Body of pancreas (tissue), 4 donors: ENCODE measurements at regions not wholly inside any gene's neighbourhood (a gene's known extent, or its start where the extent isn't known, plus 50 kb on each side); places are given as distances from the start of the nearest gene placed in this dataset.

ENCODE experiments used
- POLR2A ChIP-seq, 3 donors: fragments of 450-650 bp; IDR thresholded peaks; one replicate each; pipeline ENCODE4 v1.6.1; 2016; ENCODE audit warnings: antibody characterized with exemption in 3 of 3, mild to moderate bottlenecking in 2 of 3
- TF ChIP-seq, protein P1 (sequence below), 7 experiments: fragments of 450-650 bp in 4 of 7; fragments of 200-600 bp in 3 of 7; sonication (generic) in 3 of 7; IDR thresholded peaks; one replicate each; pipeline ENCODE4 v1.5.1; 2016 to 2019; ENCODE audit warnings: antibody characterized with exemption in 7 of 7

DNA sequence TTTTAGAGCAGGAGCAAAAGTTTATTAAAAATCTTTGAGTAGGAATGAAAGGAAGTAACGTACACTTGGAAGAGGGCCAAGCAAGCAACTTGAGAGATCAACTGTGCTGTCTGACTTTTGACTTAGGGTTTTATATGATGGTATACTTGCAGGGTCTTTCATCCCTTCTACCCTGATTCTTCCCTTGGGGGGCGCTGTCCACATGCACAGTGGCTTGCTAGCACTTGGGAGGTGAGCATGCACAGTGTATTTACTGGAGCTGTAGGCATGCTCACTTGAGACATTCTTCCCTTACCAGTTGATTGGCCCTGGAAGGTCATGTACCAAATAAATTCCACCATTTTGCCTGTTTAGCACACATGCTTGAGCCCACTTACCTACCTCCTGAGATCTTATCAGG, 1001.3 kb upstream of the ADGRL2 start:
- TF ChIP-seq, protein P1, sequence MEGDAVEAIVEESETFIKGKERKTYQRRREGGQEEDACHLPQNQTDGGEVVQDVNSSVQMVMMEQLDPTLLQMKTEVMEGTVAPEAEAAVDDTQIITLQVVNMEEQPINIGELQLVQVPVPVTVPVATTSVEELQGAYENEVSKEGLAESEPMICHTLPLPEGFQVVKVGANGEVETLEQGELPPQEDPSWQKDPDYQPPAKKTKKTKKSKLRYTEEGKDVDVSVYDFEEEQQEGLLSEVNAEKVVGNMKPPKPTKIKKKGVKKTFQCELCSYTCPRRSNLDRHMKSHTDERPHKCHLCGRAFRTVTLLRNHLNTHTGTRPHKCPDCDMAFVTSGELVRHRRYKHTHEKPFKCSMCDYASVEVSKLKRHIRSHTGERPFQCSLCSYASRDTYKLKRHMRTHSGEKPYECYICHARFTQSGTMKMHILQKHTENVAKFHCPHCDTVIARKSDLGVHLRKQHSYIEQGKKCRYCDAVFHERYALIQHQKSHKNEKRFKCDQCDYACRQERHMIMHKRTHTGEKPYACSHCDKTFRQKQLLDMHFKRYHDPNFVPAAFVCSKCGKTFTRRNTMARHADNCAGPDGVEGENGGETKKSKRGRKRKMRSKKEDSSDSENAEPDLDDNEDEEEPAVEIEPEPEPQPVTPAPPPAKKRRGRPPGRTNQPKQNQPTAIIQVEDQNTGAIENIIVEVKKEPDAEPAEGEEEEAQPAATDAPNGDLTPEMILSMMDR (IDR thresholded peaks at IDR 0.05), result no peak
- no peak for TF ChIP-seq POLR2A (IDR thresholded peaks at IDR 0.05)
